Fibroblast of peridontal ligament (primary cell): ENCODE measurements at regions not wholly inside any gene's neighbourhood (a gene's known extent, or its start where the extent isn't known, plus 50 kb on each side); places are given as distances from the start of the nearest gene placed in this dataset.

ENCODE experiments used
- DNase-seq: peaks from one replicate; pipeline ENCODE4 v3.0.0-alpha.2; 2010; ENCODE audit errors: extremely low read depth

- DNase-seq: no peak
These were observed 426.3 kb upstream of the PFKP start for GRCh38 chr10:2641028-2641427.

DNA sequence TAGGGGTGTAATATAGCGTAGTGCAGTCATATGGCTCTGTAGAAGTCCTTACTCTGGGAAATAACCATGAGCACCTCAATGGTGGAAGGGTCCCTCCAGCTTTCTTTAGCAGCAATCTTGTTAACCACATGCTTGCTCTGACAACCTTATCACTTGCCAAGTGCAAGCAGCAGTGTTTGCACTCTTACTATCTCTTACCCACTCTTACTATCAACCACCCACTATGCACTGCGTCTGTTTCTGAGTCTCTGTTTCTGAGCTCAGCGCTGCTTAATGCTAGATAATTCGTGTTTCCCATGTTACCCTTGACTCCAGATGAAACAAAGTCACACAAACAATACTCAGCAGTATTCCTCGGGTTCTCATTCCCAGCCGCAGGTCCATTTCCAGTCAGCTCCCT, 433.7 kb upstream of the PFKP start:
- no peak for DNase-seq

DNA sequence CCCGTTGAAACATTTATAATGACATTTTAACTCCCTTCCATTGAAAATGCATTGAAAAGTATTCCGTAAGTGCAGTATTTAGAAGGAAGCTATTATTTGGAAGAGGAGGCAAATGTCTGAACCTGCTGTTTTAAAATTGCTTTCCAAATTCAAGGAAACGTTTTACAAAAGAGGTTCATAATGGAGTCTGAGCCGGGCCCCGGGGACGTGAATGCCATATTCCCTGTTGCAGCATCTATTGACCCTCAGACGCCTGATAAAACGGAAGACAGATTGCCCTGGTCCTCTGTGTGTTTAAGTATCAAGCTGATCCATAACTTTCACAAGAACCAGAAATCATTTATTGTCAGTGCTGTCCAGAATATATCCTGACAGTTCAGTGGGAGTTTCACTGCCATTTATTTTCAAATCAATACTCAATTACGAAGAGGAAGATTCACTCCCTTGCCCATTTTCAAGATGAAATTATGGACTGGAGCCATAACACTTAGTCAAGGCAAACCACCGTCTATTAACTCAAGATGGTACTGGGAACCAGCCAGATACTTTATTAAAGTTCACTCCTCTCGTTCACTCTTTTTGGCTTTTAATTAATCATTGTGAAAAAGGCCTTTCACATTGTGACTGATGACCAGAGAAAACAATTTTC, 435.7 kb upstream of the PFKP start:
- DNase-seq: no peak

DNA sequence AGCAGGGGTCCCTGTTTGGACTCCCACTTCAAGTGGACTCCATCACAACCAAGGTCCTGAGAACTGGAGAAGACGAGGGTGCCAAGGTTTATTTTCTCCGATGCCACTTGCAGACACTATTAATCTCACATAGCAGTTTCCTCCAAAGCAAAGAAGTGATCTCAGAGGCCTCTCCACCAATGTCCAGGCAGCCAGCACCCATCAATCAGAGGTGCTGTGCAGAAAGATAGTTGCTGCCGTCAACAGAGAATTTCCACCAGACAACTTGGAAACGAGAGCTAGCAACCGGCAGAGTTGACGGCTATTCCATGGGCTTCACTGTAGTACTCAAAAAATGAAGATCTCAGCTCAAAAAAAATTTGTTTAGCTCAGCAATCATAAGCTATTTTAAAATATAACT, 438.6 kb upstream of the PFKP start:
- no peak for DNase-seq

DNA sequence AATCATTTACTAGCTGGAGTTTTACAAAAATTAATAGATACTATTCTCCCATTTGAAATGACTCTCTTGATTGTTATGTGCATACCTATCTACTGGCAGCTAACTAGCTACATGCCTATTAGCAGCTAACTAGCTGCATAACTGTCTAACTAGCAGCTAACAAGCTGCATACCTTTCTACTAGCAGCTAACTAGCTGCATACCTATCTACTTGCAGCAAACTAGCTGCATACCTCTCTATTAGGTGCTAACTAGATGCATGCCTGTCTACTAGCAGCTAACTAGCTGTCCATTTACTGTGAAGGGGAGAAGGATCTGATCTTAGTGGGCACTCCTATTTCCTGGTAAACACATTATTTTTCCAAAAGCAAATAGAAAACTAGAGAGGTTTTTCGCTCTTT, 439.4 kb upstream of the PFKP start:
- DNase-seq: no peak

DNA sequence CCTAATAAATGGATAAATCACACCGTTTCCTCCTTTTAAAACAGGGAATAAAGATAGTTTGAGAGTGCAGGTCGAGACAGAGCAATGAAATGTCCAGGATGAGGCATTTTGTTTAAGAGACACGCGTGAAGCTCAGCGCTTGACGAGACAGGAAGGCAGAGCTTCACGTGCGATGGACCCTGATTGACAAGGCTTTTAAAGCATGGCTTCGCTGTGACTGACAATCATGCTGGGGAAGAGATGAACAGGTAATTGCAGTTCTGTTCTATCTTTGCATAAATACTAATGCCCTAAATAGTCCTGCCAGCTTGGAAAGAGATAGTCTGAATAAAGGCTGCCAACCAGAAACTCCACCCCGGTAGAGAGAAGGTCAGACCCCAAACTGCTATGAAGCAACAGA, 442.3 kb upstream of the PFKP start:
- no peak for DNase-seq

DNA sequence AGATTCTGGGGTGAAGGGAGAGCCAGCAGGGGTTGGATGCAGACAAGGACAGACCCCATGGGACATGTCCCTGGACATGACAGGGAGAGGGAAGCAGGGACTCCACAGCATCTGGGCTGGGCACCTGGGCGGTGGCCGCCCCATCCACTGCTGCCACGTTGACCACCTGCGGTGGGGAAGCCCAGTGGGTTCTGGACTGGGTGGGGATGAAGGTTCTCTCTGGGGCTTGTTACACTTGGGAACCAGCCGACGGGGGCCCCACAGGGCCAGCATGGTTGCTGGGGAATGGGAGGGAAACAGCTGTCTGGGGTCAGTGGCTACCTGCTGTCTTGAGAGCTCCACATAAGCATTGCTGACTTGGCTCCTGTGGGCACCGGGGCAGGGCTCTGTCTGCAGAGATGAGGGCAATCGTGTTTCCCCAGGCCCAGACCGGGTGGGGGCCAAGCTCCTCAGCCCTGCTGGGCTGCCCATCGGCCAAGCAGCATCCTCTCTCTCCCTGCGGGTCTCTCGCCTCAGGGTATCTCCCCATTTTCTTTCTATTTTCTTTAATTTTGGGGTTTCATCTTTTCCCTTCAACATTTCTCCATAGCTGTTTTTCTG, 443.6 kb upstream of the PFKP start:
- DNase-seq: no peak

DNA sequence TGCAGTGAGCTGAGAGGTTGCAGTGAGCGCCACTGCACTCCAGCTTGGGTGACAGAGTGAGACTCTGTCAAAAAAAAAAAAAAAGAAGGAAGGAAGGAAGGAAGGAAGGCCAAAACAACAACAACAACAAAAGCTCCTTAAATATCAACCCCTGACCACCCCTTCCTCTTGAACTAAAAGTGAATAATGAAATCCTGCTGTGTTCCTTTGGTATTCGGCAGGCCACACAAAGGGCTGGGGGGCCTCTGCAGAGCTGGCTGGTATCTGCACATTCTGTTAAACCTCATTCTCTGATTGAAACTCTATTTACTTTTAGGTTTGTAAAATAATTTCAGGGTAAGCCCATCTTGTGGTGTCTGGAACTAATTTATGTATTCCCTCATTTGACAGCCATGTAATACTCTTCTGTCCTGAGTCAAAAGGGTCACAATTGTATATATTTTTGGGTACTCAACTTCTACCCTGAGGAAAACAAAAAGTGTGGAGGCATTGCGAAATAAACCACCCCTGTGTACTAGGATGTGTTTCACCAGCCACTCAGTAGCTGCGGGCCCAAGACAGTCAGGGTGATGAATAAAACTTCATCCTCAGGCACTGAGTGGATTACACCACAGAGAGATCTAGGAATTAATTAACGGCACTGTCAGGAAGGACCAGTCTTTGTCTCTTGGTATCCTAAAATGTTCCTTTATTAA, 446.4 kb upstream of the PFKP start:
- DNase-seq: no peak

GRCh38 chr10:2619916-2620315, 447.4 kb upstream of the PFKP start:
- DNase-seq: no peak

DNA sequence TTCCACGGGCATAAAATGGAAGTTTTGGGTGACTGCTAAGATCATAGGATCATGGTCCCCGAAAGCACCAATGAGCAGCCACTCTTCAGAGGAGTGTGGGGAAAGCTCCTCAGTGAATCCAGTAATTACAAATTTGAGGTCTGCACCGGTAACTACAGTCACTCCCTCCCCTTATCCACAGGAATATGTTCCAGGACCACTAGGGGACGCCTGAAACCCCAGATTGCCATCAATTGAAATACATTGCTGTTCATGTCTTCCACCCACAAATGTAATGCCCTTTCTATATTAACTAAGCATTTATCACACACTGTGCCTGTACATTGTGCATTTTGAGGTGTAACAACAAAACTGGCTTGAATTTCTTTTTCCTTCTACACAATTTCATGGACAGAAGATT, 447.9 kb upstream of the PFKP start:
- DNase-seq: no peak

DNA sequence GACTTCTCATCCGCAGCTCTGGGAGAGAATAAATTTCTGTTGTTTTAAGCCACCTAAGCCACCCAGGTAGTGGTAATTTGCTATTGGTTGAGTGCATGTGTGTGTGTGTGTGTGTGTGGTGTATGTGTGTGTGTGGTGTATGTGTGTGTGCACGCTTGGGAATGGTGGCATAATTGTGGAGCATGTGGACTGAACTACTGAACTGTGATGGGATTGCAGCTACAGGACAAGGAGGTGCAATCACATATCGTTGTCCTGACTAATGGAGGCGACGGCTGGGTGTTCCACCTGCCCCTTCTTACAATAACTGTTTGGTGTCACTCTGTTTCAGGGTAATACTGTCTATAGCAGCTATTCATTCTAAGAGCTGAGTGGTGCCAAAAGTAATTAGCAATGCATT, 448.7 kb upstream of the PFKP start:
- DNase-seq: no peak

DNA sequence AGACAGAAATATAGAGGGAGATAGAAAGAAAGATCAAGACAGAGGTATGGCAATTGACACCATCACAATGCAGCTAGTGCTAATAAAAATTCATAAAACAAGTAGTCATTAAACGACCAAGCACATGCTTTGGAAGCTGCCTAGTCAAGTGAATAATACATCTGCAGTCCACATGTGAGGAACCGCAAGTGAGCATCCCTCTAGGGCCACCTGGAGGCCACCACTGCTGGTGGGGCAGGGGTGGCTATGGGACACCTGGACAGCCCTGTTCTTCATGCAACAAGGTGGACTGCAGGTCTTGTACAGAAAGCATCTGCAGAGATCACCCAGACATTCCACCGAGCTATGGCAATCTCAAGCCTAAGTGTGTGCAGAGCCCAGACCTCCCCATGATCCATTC, 451.1 kb upstream of the PFKP start:
- DNase-seq: no peak

GRCh38 chr10:2611603-2612002, 455.7 kb upstream of the PFKP start:
- DNase-seq: no peak

- no peak for DNase-seq
These were observed 456.4 kb upstream of the PFKP start for GRCh38 chr10:2610946-2611345.

- DNase-seq: no peak
These were observed 462.5 kb upstream of the PFKP start for GRCh38 chr10:2604891-2605290.

- no peak for DNase-seq
These were observed 467.8 kb upstream of the PFKP start for GRCh38 chr10:2599571-2599970.

DNA sequence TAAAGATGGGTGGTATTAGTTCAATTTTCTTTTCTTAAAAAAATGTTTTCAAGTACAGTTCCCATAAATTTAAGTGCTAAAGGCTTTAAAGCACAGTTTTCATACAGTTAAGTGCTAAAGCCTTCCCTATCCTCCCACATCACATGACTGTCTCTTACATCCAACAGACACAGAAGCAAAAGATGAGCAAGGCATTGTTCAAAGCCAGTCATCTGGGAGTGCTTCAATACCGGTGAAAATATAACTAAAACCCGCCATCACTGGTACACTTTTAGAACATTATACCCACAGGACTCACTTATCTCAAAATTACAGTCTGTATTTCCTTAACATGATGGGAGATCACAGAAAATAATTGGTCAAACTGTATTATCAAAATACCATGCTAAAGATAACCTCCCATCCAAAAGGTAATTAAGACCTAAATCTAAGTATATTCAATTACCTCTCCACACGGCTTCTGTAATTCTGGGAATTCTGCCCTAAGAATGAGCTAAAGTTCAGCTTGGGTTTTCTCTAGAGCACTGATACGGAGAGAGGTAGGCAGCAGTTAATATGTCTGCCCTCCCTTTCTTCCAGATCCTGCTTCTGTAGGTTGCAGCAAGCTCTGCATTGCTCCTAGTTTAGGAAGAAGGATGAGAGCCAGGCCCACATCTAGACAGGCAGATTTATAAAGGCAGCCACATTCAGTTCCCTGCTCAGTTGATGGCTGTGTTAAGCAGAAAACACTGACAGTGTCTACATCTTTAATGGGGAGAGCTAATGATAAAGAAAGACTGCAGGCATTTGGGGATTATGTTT, 474.8 kb upstream of the PFKP start:
- no peak for DNase-seq

GRCh38 chr10:2589196-2589595, 478.2 kb upstream of the PFKP start:
- DNase-seq: no peak

GRCh38 chr10:2584385-2584784, 483.0 kb upstream of the PFKP start:
- DNase-seq: no peak

DNA sequence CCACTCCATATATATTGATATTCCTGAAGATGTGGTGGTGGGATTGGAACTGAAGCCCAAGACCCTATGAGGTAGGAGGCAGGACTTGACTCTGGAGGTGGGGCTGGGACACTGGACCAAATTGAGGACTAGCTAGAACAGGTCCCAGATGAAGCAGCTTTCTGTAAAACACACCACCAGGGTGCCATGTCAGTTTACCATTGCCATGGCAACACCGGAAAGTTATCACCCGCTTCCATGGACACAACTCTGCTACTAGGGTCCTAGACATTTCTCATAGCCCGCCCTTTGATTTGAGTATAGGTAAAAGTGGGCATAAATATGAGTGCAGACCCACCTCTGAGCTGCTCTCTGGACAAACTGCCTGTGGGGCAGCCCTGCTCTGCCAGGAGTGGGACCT, 490.5 kb upstream of the PFKP start:
- no peak for DNase-seq

DNA sequence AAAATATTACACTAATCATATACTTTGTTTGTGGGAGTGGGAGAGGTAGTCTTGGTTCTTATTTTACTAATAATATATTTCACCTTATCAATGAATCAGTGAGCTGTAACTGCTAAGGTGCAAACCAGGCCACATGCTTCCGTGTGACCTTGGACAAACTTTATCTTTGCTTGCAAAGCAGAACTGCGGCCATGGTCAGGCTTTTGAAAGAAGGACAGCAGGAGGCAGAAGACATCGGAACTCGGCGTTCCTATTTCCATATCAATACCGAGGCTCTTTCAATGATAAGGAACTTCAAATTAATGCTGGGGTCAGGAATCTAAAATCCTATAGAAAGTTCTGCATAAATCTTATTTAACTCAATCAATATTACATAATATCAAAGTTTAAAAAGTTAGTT, 491.9 kb upstream of the PFKP start:
- DNase-seq: no peak

GRCh38 chr10:2572611-2573010, 494.7 kb upstream of the PFKP start:
- DNase-seq: no peak

GRCh38 chr10:2556883-2557282, 510.5 kb upstream of the PFKP start:
- no peak for DNase-seq
